T-helper 2 cell treated with Interferon-gamma antibody and Interleukin-4, amounts not matched to agents 5 μg/mL and 100 μg/mL, for 36 hours (primary cell): ENCODE measurements at regions not wholly inside any gene's neighbourhood (a gene's known extent, or its start where the extent isn't known, plus 50 kb on each side); places are given as distances from the start of the nearest gene placed in this dataset.
"Not testable (repeated sequence)": the region's sequence is repeated elsewhere in the genome, so short reads cannot be mapped to it uniquely, and the experiment has no call there.

Experiments
- DNase-seq: peaks from one replicate; pipeline ENCODE4 v3.0.0; 2021; ENCODE audit warnings: low spot score
- H3K27ac Mint-ChIP-seq: one replicate; pipeline ENCODE4 v1.8.0; 2021; ENCODE audit warnings: mild to moderate bottlenecking, mixed read lengths
- H3K27me3 Mint-ChIP-seq: one replicate; pipeline ENCODE4 v1.8.0; 2021; ENCODE audit warnings: low read depth, mixed read lengths
- H3K36me3 Mint-ChIP-seq: one replicate; pipeline ENCODE4 v1.8.0; 2021; ENCODE audit warnings: low read depth, mixed read lengths
- H3K4me1 Mint-ChIP-seq: one replicate; pipeline ENCODE4 v1.8.0; 2021; ENCODE audit warnings: low read depth, mixed read lengths
- H3K4me3 Mint-ChIP-seq: one replicate; pipeline ENCODE4 v1.8.0; 2022; ENCODE audit warnings: mild to moderate bottlenecking, moderate library complexity, mixed read lengths
- H3K9me3 Mint-ChIP-seq: one replicate; pipeline ENCODE4 v1.8.0; 2021; ENCODE audit warnings: mixed read lengths

- H3K36me3 Mint-ChIP-seq: no peaks in the 10 kb centered on the region
- H3K4me1 Mint-ChIP-seq: peaks cover 20% of the 10 kb centered on the region
- DNase-seq: no peak
- no peak overlapping the region for H3K27ac Mint-ChIP-seq
- no peak overlapping the region for H3K4me3 Mint-ChIP-seq
- peaks cover 4% of the 10 kb centered on the region for H3K27me3 Mint-ChIP-seq
- no peaks in the 10 kb centered on the region for H3K9me3 Mint-ChIP-seq
These were observed 51.6 kb upstream of the POMP start for GRCh38 chr13:28607187-28607955.

GRCh38 chr13:28606466-28606865 lies 52.5 kb upstream of the POMP start:
- Mint-ChIP-seq H3K4me3 (no peak overlapping the region), H3K27ac (no peak overlapping the region), H3K27me3 (peaks cover 4% of the 10 kb centered on the region), H3K36me3 (no peaks in the 10 kb centered on the region), H3K9me3 (no peaks in the 10 kb centered on the region), H3K4me1 (peaks cover 11% of the 10 kb centered on the region)
- DNase-seq: no peak

GRCh38 chr13:28605147-28605546 lies 53.8 kb upstream of the POMP start:
- not testable (repeated sequence) for H3K9me3 Mint-ChIP-seq, H3K27me3 Mint-ChIP-seq, H3K36me3 Mint-ChIP-seq, DNase-seq, H3K4me3 Mint-ChIP-seq, H3K4me1 Mint-ChIP-seq, H3K27ac Mint-ChIP-seq

- Mint-ChIP-seq H3K4me1 (no peaks in the 10 kb centered on the region), H3K27ac (no peak overlapping the region), H3K36me3 (no peaks in the 10 kb centered on the region), H3K27me3 (peaks cover 4% of the 10 kb centered on the region), H3K4me3 (no peak overlapping the region), H3K9me3 (no peaks in the 10 kb centered on the region)
- no peak for DNase-seq
These were observed 55.8 kb upstream of the POMP start for GRCh38 chr13:28603043-28603664.

- DNase-seq: no peak
- no peaks in the 10 kb centered on the region for H3K4me1 Mint-ChIP-seq
- H3K9me3 Mint-ChIP-seq: no peaks in the 10 kb centered on the region
- peaks cover 4% of the 10 kb centered on the region for H3K27me3 Mint-ChIP-seq
- H3K27ac Mint-ChIP-seq: no peak overlapping the region
- no peaks in the 10 kb centered on the region for H3K36me3 Mint-ChIP-seq
- no peak overlapping the region for H3K4me3 Mint-ChIP-seq
These were observed 56.4 kb upstream of the POMP start for GRCh38 chr13:28602580-28602979.

GRCh38 chr13:28601581-28601980 lies 57.3 kb upstream of the POMP start:
- no peaks in the 10 kb centered on the region for H3K36me3 Mint-ChIP-seq
- H3K9me3 Mint-ChIP-seq: no peaks in the 10 kb centered on the region

GRCh38 chr13:28597641-28598040 lies 61.3 kb upstream of the POMP start:
- Mint-ChIP-seq H3K9me3 (no peaks in the 10 kb centered on the region), H3K27ac (no peak overlapping the region), H3K4me1 (no peaks in the 10 kb centered on the region), H3K36me3 (no peaks in the 10 kb centered on the region), H3K27me3 (peaks cover 6% of the 10 kb centered on the region), H3K4me3 (no peak overlapping the region)
- DNase-seq: no peak

More at GRCh38 chr13:28601581-28601980, 57.3 kb upstream of the POMP start:
- H3K27ac Mint-ChIP-seq: no peak overlapping the region
- DNase-seq: no peak
- H3K4me1 Mint-ChIP-seq: no peaks in the 10 kb centered on the region
- H3K27me3 Mint-ChIP-seq: peaks cover 4% of the 10 kb centered on the region
- no peak overlapping the region for H3K4me3 Mint-ChIP-seq

GRCh38 chr13:28590461-28590860 lies 68.5 kb upstream of the POMP start:
- Mint-ChIP-seq H3K27ac (no peak overlapping the region), H3K4me3 (no peak overlapping the region), H3K27me3 (peaks cover 8% of the 10 kb centered on the region), H3K36me3 (no peaks in the 10 kb centered on the region), H3K4me1 (peaks cover 2% of the 10 kb centered on the region), H3K9me3 (no peaks in the 10 kb centered on the region)
- DNase-seq: no peak

- Mint-ChIP-seq H3K4me3 (no peak overlapping the region), H3K27ac (no peak overlapping the region), H3K36me3 (no peaks in the 10 kb centered on the region), H3K27me3 (peaks cover 5% of the 10 kb centered on the region), H3K9me3 (no peaks in the 10 kb centered on the region), H3K4me1 (peaks cover 2% of the 10 kb centered on the region)
- DNase-seq: no peak
These were observed 70.6 kb upstream of the POMP start for GRCh38 chr13:28588296-28588695.

- H3K4me1 Mint-ChIP-seq: peaks cover 4% of the 10 kb centered on the region
- peaks cover 5% of the 10 kb centered on the region for H3K27me3 Mint-ChIP-seq
- H3K4me3 Mint-ChIP-seq: no peak overlapping the region
- no peak for DNase-seq
- no peaks in the 10 kb centered on the region for H3K9me3 Mint-ChIP-seq
- no peak overlapping the region for H3K27ac Mint-ChIP-seq
- no peaks in the 10 kb centered on the region for H3K36me3 Mint-ChIP-seq
These were observed 71.8 kb upstream of the POMP start for GRCh38 chr13:28587174-28587540.

GRCh38 chr13:28586439-28587173 lies 72.3 kb upstream of the POMP start:
- DNase-seq: no peak
- Mint-ChIP-seq H3K27ac (no peak overlapping the region), H3K4me1 (peaks cover 4% of the 10 kb centered on the region), H3K9me3 (no peaks in the 10 kb centered on the region), H3K36me3 (no peaks in the 10 kb centered on the region), H3K27me3 (peaks cover 5% of the 10 kb centered on the region), H3K4me3 (no peak overlapping the region)

GRCh38 chr13:28585561-28585960 lies 73.4 kb upstream of the POMP start:
- H3K36me3 Mint-ChIP-seq: no peaks in the 10 kb centered on the region
- no peak overlapping the region for H3K4me3 Mint-ChIP-seq
- no peak for DNase-seq
- H3K27me3 Mint-ChIP-seq: peaks cover 5% of the 10 kb centered on the region
- no peaks in the 10 kb centered on the region for H3K9me3 Mint-ChIP-seq
- no peak overlapping the region for H3K27ac Mint-ChIP-seq
- peaks cover 4% of the 10 kb centered on the region for H3K4me1 Mint-ChIP-seq

GRCh38 chr13:28584873-28585381 lies 74.0 kb upstream of the POMP start:
- peaks cover 4% of the 10 kb centered on the region for H3K4me1 Mint-ChIP-seq
- H3K9me3 Mint-ChIP-seq: no peaks in the 10 kb centered on the region
- no peak overlapping the region for H3K4me3 Mint-ChIP-seq
- H3K27me3 Mint-ChIP-seq: peaks cover 5% of the 10 kb centered on the region
- no peaks in the 10 kb centered on the region for H3K36me3 Mint-ChIP-seq
- DNase-seq: no peak
- no peak overlapping the region for H3K27ac Mint-ChIP-seq

- no peaks in the 10 kb centered on the region for H3K36me3 Mint-ChIP-seq
- H3K27ac Mint-ChIP-seq: no peak overlapping the region
- peaks cover 5% of the 10 kb centered on the region for H3K27me3 Mint-ChIP-seq
- H3K9me3 Mint-ChIP-seq: no peaks in the 10 kb centered on the region
- H3K4me1 Mint-ChIP-seq: peaks cover 4% of the 10 kb centered on the region
- no peak for DNase-seq
- H3K4me3 Mint-ChIP-seq: no peak overlapping the region
These were observed 75.3 kb upstream of the POMP start for GRCh38 chr13:28583651-28584091.
